GM19452 (cell line): ENCODE measurements at regions not wholly inside any gene's neighbourhood (a gene's known extent, or its start where the extent isn't known, plus 50 kb on each side); places are given as distances from the start of the nearest gene placed in this dataset.

Experiments
- ATAC-seq: cut with Tn5 transposase; IDR thresholded peaks from one replicate; pipeline ENCODE4 v1.9.1; 2021; ENCODE audit not compliant: unreplicated experiment

- no peak for ATAC-seq
Observed at GRCh38 chr20:10919396-10920140, 245.8 kb upstream of the JAG1 start.

GRCh38 chr20:10920396-10920795, 246.6 kb upstream of the JAG1 start:
- no peak for ATAC-seq

- ATAC-seq: no peak
Observed at GRCh38 chr20:10921491-10922010, 247.8 kb upstream of the JAG1 start.

- ATAC-seq: no peak
Observed at GRCh38 chr20:10922506-10922905, 248.7 kb upstream of the JAG1 start.

- ATAC-seq: no peak
Observed at GRCh38 chr20:10922941-10923340, 249.1 kb upstream of the JAG1 start.

GRCh38 chr20:10924644-10925201, 250.9 kb upstream of the JAG1 start:
- ATAC-seq: no peak

GRCh38 chr20:10925767-10926166, 252.0 kb upstream of the JAG1 start:
- ATAC-seq: no peak

GRCh38 chr20:10927011-10927583, 253.3 kb upstream of the JAG1 start:
- ATAC-seq: no peak

- ATAC-seq: no peak
Observed at GRCh38 chr20:10927936-10928840, 254.4 kb upstream of the JAG1 start.

- no peak for ATAC-seq
Observed at GRCh38 chr20:10928841-10929421, 255.1 kb upstream of the JAG1 start.

- ATAC-seq: no peak
Observed at GRCh38 chr20:10935658-10936402, 262.0 kb upstream of the JAG1 start.

- ATAC-seq: no peak
Observed at GRCh38 chr20:10936786-10937185, 263.0 kb upstream of the JAG1 start.

- ATAC-seq: no peak
Observed at GRCh38 chr20:10939331-10939941, 265.6 kb upstream of the JAG1 start.

- peak; percentile 91 for ATAC-seq
Observed at GRCh38 chr20:10940941-10941340, 267.1 kb upstream of the JAG1 start.

- ATAC-seq: no peak
Observed at GRCh38 chr20:10943686-10944265, 270.0 kb upstream of the JAG1 start.

- ATAC-seq: no peak
Observed at GRCh38 chr20:10946124-10946880, 272.5 kb upstream of the JAG1 start.

GRCh38 chr20:10947726-10948125, 273.9 kb upstream of the JAG1 start:
- no peak for ATAC-seq

GRCh38 chr20:10949930-10950783, 276.4 kb upstream of the JAG1 start:
- no peak for ATAC-seq
